ENCODE measurements at regions not wholly inside any gene's neighbourhood (a gene's known extent, or its start where the extent isn't known, plus 50 kb on each side); places are given as distances from the start of the nearest gene placed in this dataset.

- Histone ChIP-seq H3K27ac (no peak overlapping the region), H3K27me3 (no peaks in the 10 kb centered on the region), H3K9me3 (no peaks in the 10 kb centered on the region), H3K4me3 (ENCODE audit: low read depth in 1 of 2, low read length in 1 of 2) (no peak overlapping the region), H3K4me1 (ENCODE audit: control insufficient read depth in 1 of 2, insufficient read depth in 1 of 2, low read depth in 1 of 2, low read length in 1 of 2) (no peaks in the 10 kb centered on the region), H3K36me3 (no peaks in the 10 kb centered on the region)
- TF ChIP-seq CTCF (IDR thresholded peaks at IDR 0.05): no peak
Measured at GRCh38 chr20:39574061-39574460, 611.9 kb downstream of the DHX35 start.

- no peaks in the 10 kb centered on the region for H3K4me1 ChIP-seq (ENCODE audit: control insufficient read depth in 1 of 2, insufficient read depth in 1 of 2, low read depth in 1 of 2, low read length in 1 of 2)
- TF ChIP-seq CTCF (IDR thresholded peaks at IDR 0.05): no peak
- no peaks in the 10 kb centered on the region for H3K9me3 ChIP-seq
- no peaks in the 10 kb centered on the region for H3K27me3 ChIP-seq
- H3K4me3 ChIP-seq (ENCODE audit: low read depth in 1 of 2, low read length in 1 of 2): no peak overlapping the region
- H3K27ac ChIP-seq: no peak overlapping the region
- no peaks in the 10 kb centered on the region for H3K36me3 ChIP-seq
Measured at GRCh38 chr20:39571171-39571570, 609.0 kb downstream of the DHX35 start.

GRCh38 chr20:39568109-39568508, 606.0 kb downstream of the DHX35 start:
- Histone ChIP-seq H3K36me3 (no peaks in the 10 kb centered on the region), H3K27me3 (no peaks in the 10 kb centered on the region), H3K9me3 (no peaks in the 10 kb centered on the region), H3K4me3 (ENCODE audit: low read depth in 1 of 2, low read length in 1 of 2) (no peak overlapping the region), H3K27ac (no peak overlapping the region), H3K4me1 (ENCODE audit: control insufficient read depth in 1 of 2, insufficient read depth in 1 of 2, low read depth in 1 of 2, low read length in 1 of 2) (no peaks in the 10 kb centered on the region)
- TF ChIP-seq CTCF (IDR thresholded peaks at IDR 0.05): no peak

GRCh38 chr20:39563349-39563748, 601.2 kb downstream of the DHX35 start:
- Histone ChIP-seq H3K9me3 (no peaks in the 10 kb centered on the region), H3K27me3 (no peaks in the 10 kb centered on the region), H3K4me1 (ENCODE audit: control insufficient read depth in 1 of 2, insufficient read depth in 1 of 2, low read depth in 1 of 2, low read length in 1 of 2) (no peaks in the 10 kb centered on the region), H3K27ac (no peak overlapping the region), H3K36me3 (no peaks in the 10 kb centered on the region), H3K4me3 (ENCODE audit: low read depth in 1 of 2, low read length in 1 of 2) (no peak overlapping the region)
- no peak for TF ChIP-seq CTCF (IDR thresholded peaks at IDR 0.05)

GRCh38 chr20:39554341-39554740, 592.2 kb downstream of the DHX35 start:
- H3K4me1 ChIP-seq (ENCODE audit: control insufficient read depth in 1 of 2, insufficient read depth in 1 of 2, low read depth in 1 of 2, low read length in 1 of 2): no peaks in the 10 kb centered on the region

More at GRCh38 chr20:39554341-39554740, 592.2 kb downstream of the DHX35 start:
- Histone ChIP-seq H3K27ac (no peak overlapping the region), H3K9me3 (no peaks in the 10 kb centered on the region), H3K27me3 (no peaks in the 10 kb centered on the region), H3K36me3 (no peaks in the 10 kb centered on the region), H3K4me3 (ENCODE audit: low read depth in 1 of 2, low read length in 1 of 2) (no peak overlapping the region)
- TF ChIP-seq CTCF (IDR thresholded peaks at IDR 0.05): no peak

Data from neutrophil (primary cell).